GM10266 (cell line): ENCODE measurements at regions not wholly inside any gene's neighbourhood (a gene's known extent, or its start where the extent isn't known, plus 50 kb on each side); places are given as distances from the start of the nearest gene placed in this dataset.
A peak's percentile ranks its signal among the peaks of the same experiment; 100 is the strongest.

ENCODE experiments used
- DNase-seq: peaks from one replicate; pipeline ENCODE4 v3.0.0; 2012; ENCODE audit errors: extremely low spot score
- TF ChIP-seq, protein P1 (sequence below): IDR thresholded peaks from 2 replicates; pipeline ENCODE4 v1.5.1; 2012; ENCODE audit warnings: mild to moderate bottlenecking, low read depth; ENCODE audit not compliant: control insufficient read depth, insufficient read depth; ENCODE audit errors: missing control alignments

DNA sequence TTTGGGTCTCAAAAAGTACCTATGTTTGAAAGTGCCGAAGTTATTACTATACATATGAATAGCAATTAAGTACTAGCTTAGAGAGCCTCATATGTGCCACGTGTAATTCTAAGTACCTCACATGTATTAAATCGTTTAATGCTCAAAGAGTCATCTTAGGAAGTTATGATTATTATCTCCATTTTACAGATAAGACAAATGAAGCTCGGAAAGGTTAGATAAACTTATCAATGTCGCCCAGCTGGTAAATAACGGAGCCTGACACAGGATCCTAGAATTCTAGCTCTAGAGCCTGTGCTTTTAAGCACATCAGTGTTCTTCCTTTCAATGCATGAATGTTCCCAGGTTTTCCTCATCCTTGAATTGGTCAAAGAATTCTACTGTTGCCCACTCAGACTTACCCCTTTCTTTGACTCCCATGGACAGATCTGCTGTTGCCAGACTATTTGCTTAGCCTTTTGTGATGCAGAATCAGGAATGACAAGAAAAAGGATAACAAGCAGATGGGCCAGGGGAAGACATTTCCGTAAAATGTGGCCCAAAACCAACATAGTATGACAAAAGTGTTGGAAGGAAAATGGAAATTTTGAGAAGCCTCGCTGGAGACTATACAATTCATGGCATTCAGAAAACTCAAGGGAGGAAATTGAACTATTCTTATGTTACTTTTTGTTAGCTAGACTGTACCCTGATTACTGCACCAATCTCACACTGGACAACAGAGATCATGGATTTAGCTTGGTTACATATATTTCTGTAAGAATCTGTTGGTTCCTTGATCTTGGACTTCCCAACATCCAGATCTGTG, 237.1 kb upstream of the CITED2 start:
- TF ChIP-seq, protein P1, sequence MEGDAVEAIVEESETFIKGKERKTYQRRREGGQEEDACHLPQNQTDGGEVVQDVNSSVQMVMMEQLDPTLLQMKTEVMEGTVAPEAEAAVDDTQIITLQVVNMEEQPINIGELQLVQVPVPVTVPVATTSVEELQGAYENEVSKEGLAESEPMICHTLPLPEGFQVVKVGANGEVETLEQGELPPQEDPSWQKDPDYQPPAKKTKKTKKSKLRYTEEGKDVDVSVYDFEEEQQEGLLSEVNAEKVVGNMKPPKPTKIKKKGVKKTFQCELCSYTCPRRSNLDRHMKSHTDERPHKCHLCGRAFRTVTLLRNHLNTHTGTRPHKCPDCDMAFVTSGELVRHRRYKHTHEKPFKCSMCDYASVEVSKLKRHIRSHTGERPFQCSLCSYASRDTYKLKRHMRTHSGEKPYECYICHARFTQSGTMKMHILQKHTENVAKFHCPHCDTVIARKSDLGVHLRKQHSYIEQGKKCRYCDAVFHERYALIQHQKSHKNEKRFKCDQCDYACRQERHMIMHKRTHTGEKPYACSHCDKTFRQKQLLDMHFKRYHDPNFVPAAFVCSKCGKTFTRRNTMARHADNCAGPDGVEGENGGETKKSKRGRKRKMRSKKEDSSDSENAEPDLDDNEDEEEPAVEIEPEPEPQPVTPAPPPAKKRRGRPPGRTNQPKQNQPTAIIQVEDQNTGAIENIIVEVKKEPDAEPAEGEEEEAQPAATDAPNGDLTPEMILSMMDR, result no peak
- no peak for DNase-seq

DNA sequence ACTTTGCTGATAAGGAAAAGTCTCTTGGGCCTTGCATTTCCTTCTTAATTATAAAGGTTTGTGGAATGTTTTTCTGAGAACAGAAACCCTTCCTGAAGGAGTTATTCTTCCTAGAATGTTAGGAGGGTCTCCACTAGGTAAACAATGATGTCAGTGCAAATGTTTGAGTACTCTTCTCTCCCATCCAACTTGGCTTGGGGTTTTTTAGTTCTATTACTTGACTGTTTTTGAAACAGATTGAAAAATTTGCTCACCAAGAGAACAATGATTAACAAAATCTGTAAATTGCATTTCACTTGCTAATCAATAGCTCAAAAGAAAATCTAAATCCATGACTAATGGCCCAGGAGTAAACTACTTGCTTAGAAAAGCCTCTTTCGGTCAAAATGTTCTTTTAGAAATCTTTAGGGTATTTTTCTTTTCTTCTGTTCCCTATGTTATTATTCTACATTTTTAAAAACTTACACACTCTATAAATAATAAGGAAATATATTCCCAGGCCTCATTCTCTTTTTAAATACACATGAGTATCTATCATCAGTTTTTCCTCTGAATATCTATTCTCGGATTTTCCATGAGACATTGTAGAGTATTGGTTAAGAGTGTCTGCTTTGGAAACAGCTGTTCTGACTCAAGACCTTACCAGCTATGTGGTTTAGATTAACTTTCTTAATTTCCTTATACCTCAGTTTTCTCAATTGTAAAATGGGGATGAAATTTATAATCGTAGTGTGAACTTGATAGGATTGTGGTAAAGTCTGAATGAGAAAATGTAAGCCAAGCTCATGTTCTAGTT, 234.2 kb upstream of the CITED2 start:
- TF ChIP-seq, protein P1, result no peak
- no peak for DNase-seq

DNA sequence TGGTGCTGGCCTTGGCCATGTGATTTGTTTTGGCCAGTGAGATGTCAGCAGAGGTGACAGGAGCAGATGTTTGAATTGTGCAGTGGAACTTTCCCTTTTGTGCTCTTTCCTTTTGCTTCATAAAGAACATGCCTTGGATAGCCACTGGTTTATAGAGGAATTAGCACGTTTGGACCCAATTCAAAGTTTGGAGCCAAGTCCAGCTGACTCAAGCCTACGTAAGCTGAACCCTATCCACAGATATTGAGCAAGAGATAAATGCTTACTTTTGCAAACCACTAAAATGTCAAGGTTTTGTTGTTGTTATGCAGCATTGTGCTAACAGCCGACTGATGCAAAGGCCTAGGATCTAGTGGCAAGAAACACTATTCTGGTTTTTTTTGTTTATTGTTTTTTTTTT, 230.9 kb upstream of the CITED2 start:
- no peak for DNase-seq
- TF ChIP-seq, protein P1, result no peak

GRCh38 chr6:139603581-139603980, 229.1 kb upstream of the CITED2 start:
- no peak for DNase-seq
- TF ChIP-seq, protein P1, result no peak

DNA sequence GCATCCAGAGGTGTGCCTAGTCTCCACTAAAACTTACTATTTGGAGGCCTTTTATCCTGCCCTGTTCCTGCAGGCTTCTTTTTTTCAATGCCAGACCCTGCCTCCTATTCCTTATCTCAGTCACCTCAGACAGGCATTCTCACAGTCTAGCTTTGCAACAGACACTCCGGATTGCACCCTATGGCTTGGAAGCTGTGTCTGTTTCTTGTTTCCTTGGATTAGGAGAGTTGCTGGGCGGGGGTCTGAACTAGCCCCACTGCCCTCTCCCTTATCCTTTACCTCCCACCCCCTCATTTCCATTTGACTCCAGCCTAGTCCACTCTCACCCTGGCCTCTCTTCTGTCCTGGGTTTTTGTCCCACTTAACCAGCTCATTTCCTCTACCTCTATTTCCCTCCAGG, 228.1 kb upstream of the CITED2 start:
- no peak for DNase-seq
- TF ChIP-seq, protein P1, result no peak

GRCh38 chr6:139600919-139601475, 226.5 kb upstream of the CITED2 start:
- DNase-seq, result peak; percentile 64
- TF ChIP-seq, protein P1, result no peak

- TF ChIP-seq, protein P1, result no peak
- no peak for DNase-seq
These were observed 225.9 kb upstream of the CITED2 start for GRCh38 chr6:139600343-139600742.
